GOT3 (cell line): ENCODE measurements at regions not wholly inside any gene's neighbourhood (a gene's known extent, or its start where the extent isn't known, plus 50 kb on each side); places are given as distances from the start of the nearest gene placed in this dataset.
"Not testable (repeated sequence)": the region's sequence is repeated elsewhere in the genome, so short reads cannot be mapped to it uniquely, and the experiment has no call there.

Experiments used
- DNase-seq: peaks from one replicate; lab custom pipeline; 2025; ENCODE audit warnings: mixed read lengths; lab: John Stamatoyannopoulos, UW

GRCh38 chr18:34529358-34530335, 180.5 kb upstream of the DTNA start:
- DNase-seq = no peak

GRCh38 chr18:34531110-34531509, 179.0 kb upstream of the DTNA start:
- DNase-seq = no peak

- DNase-seq = not testable (repeated sequence)
These were observed 175.5 kb upstream of the DTNA start for GRCh38 chr18:34534642-34535041.

- DNase-seq = no peak
These were observed 169.2 kb upstream of the DTNA start for GRCh38 chr18:34540897-34541296.

GRCh38 chr18:34542625-34543024, 167.5 kb upstream of the DTNA start:
- DNase-seq = no peak

- no peak for DNase-seq
These were observed 166.7 kb upstream of the DTNA start for GRCh38 chr18:34543356-34543755.

- no peak for DNase-seq
These were observed 166.2 kb upstream of the DTNA start for GRCh38 chr18:34543945-34544344.

GRCh38 chr18:34544930-34545329, 165.2 kb upstream of the DTNA start:
- DNase-seq = no peak

GRCh38 chr18:34548120-34548972, 161.8 kb upstream of the DTNA start:
- DNase-seq = no peak

GRCh38 chr18:34548973-34549294, 161.2 kb upstream of the DTNA start:
- DNase-seq = no peak

GRCh38 chr18:34549367-34549766, 160.7 kb upstream of the DTNA start:
- no peak for DNase-seq

GRCh38 chr18:34550156-34550555, 159.9 kb upstream of the DTNA start:
- DNase-seq = no peak

- DNase-seq = no peak
These were observed 159.2 kb upstream of the DTNA start for GRCh38 chr18:34550902-34551301.

- DNase-seq = no peak
These were observed 158.3 kb upstream of the DTNA start for GRCh38 chr18:34551824-34552223.

GRCh38 chr18:34562252-34562870, 147.7 kb upstream of the DTNA start:
- DNase-seq = no peak

GRCh38 chr18:34567857-34568256, 142.2 kb upstream of the DTNA start:
- no peak for DNase-seq

GRCh38 chr18:34576622-34577021, 133.5 kb upstream of the DTNA start:
- DNase-seq = no peak

- no peak for DNase-seq
These were observed 126.2 kb upstream of the DTNA start for GRCh38 chr18:34583895-34584294.

GRCh38 chr18:34590503-34590902, 119.6 kb upstream of the DTNA start:
- DNase-seq = no peak

- DNase-seq = no peak
These were observed 118.1 kb upstream of the DTNA start for GRCh38 chr18:34591920-34592444.

GRCh38 chr18:34592481-34592880, 117.6 kb upstream of the DTNA start:
- DNase-seq = no peak

- no peak for DNase-seq
These were observed 117.1 kb upstream of the DTNA start for GRCh38 chr18:34592961-34593382.
